GM18505 (cell line): ENCODE measurements at regions not wholly inside any gene's neighbourhood (a gene's known extent, or its start where the extent isn't known, plus 50 kb on each side); places are given as distances from the start of the nearest gene placed in this dataset.

ENCODE experiments used
- ATAC-seq: cut with Tn5 transposase; IDR thresholded peaks from one replicate; pipeline ENCODE4 v1.9.1; 2021; ENCODE audit not compliant: unreplicated experiment
- POLR2A ChIP-seq: IDR thresholded peaks from 4 replicates; pipeline ENCODE4 v1.6.1; 2011; ENCODE audit warnings: borderline replicate concordance; ENCODE audit not compliant: insufficient read depth, insufficient read length; ENCODE audit errors: extremely low read depth

GRCh38 chr3:106380232-106380631 is 511.4 kb upstream of the CBLB start:
- no peak for TF ChIP-seq POLR2A
- ATAC-seq = no peak

- ATAC-seq = no peak
- TF ChIP-seq POLR2A = no peak
Measured at GRCh38 chr3:106381286-106381938, 512.6 kb upstream of the CBLB start.

GRCh38 chr3:106381939-106382335 is 513.1 kb upstream of the CBLB start:
- no peak for TF ChIP-seq POLR2A
- ATAC-seq = no peak

- TF ChIP-seq POLR2A = no peak
- ATAC-seq = no peak
Measured at GRCh38 chr3:106386050-106386449, 517.2 kb upstream of the CBLB start.

GRCh38 chr3:106392915-106393314 is 524.1 kb upstream of the CBLB start:
- ATAC-seq = no peak

GRCh38 chr3:106397006-106397405 is 528.2 kb upstream of the CBLB start:
- TF ChIP-seq POLR2A = no peak
- ATAC-seq = no peak

More at GRCh38 chr3:106392915-106393314, 524.1 kb upstream of the CBLB start:
- no peak for TF ChIP-seq POLR2A

- no peak for TF ChIP-seq POLR2A
- ATAC-seq = no peak
Measured at GRCh38 chr3:106398891-106399600, 530.2 kb upstream of the CBLB start.

GRCh38 chr3:106399761-106400160 is 530.9 kb upstream of the CBLB start:
- no peak for ATAC-seq
- TF ChIP-seq POLR2A = no peak

GRCh38 chr3:106401666-106402490 is 533.1 kb upstream of the CBLB start:
- TF ChIP-seq POLR2A = no peak
- no peak for ATAC-seq

- TF ChIP-seq POLR2A = no peak
- no peak for ATAC-seq
Measured at GRCh38 chr3:106403371-106404145, 534.7 kb upstream of the CBLB start.

GRCh38 chr3:106413683-106414082 is 544.9 kb upstream of the CBLB start:
- no peak for ATAC-seq

GRCh38 chr3:106420628-106421027 is 551.8 kb upstream of the CBLB start:
- TF ChIP-seq POLR2A = no peak
- ATAC-seq = peak; percentile 48

More at GRCh38 chr3:106413683-106414082, 544.9 kb upstream of the CBLB start:
- no peak for TF ChIP-seq POLR2A

GRCh38 chr3:106421426-106421825 is 552.6 kb upstream of the CBLB start:
- TF ChIP-seq POLR2A = no peak
- ATAC-seq = no peak

- TF ChIP-seq POLR2A = no peak
- ATAC-seq = no peak
Measured at GRCh38 chr3:106421909-106422308, 553.1 kb upstream of the CBLB start.
